ENCODE measurements at regions not wholly inside any gene's neighbourhood (a gene's known extent, or its start where the extent isn't known, plus 50 kb on each side); places are given as distances from the start of the nearest gene placed in this dataset.

- H3K4me3 ChIP-seq (ENCODE audit: low read length) = no peak overlapping the region
- TF ChIP-seq, protein P1, sequence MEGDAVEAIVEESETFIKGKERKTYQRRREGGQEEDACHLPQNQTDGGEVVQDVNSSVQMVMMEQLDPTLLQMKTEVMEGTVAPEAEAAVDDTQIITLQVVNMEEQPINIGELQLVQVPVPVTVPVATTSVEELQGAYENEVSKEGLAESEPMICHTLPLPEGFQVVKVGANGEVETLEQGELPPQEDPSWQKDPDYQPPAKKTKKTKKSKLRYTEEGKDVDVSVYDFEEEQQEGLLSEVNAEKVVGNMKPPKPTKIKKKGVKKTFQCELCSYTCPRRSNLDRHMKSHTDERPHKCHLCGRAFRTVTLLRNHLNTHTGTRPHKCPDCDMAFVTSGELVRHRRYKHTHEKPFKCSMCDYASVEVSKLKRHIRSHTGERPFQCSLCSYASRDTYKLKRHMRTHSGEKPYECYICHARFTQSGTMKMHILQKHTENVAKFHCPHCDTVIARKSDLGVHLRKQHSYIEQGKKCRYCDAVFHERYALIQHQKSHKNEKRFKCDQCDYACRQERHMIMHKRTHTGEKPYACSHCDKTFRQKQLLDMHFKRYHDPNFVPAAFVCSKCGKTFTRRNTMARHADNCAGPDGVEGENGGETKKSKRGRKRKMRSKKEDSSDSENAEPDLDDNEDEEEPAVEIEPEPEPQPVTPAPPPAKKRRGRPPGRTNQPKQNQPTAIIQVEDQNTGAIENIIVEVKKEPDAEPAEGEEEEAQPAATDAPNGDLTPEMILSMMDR (IDR thresholded peaks at IDR 0.05; ENCODE audit: insufficient read depth, low read depth, low read length, missing control alignments) = no peak
- DNase-seq (ENCODE audit: low read depth) = peak; percentile 50
These were observed 65.5 kb upstream of the PRL start for GRCh38 chr6:22362361-22362760.

GRCh38 chr6:22363166-22363713 lies 66.4 kb upstream of the PRL start:
- no peak overlapping the region for H3K4me3 ChIP-seq (ENCODE audit: low read length)
- TF ChIP-seq, protein P1 (IDR thresholded peaks at IDR 0.05; ENCODE audit: insufficient read depth, low read depth, low read length, missing control alignments) = no peak
- DNase-seq (ENCODE audit: low read depth) = peak; percentile 95

DNA sequence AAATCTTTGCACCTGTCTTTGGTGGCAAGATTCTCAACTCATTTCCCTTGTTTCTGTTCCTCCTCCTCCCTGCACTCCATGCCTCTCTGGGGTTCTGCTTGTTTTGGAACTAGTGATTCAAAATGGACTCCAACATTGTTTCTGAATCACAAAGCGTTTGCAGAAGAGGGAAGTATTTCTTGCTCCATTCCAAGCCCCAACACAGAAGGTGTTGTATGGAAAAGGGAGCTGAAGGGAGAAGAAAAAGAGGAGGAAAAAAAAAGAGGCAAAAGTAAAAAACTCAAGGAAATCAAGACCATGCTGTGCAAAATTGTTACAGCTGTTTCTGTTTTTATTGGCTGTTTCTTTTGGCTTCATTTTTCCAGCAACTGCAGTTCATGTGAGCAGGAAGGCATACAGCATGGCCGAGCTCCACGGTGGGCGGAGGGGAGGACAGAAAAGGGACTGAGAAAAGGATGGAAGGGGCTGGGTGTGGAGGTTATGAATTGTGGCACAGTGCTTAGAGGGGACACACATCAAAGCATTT lies 66.9 kb upstream of the PRL start:
- TF ChIP-seq, protein P1 (IDR thresholded peaks at IDR 0.05; ENCODE audit: insufficient read depth, low read depth, low read length, missing control alignments) = no peak
- peak; percentile 10 for DNase-seq (ENCODE audit: low read depth)
- no peak overlapping the region for H3K4me3 ChIP-seq (ENCODE audit: low read length)

DNA sequence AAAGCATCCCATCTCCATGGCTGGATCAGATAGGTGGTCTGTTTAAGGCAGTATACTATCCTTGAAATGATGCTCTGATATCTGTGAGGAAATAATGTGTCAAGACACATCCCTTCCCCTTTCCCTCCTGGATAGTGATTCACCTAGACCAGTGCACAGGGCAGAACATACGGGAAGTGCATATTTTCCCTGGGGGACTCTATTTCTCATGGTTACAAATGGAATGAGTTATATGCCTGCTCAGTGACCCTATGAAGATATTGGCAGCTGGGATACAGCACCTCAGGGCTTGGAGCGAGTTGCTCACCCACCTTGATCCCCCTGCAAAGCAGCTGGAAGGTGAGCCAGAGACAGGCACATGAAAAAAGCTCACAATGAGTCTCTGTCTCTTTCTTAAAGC lies 67.5 kb upstream of the PRL start:
- DNase-seq (ENCODE audit: low read depth) = peak; percentile 95
- no peak overlapping the region for H3K4me3 ChIP-seq (ENCODE audit: low read length)
- TF ChIP-seq, protein P1 (IDR thresholded peaks at IDR 0.05; ENCODE audit: insufficient read depth, low read depth, low read length, missing control alignments) = no peak

GRCh38 chr6:22366214-22366613 lies 69.4 kb upstream of the PRL start:
- TF ChIP-seq, protein P1 (IDR thresholded peaks at IDR 0.05; ENCODE audit: insufficient read depth, low read depth, low read length, missing control alignments) = no peak
- DNase-seq (ENCODE audit: low read depth) = peak; percentile 77
- no peak overlapping the region for H3K4me3 ChIP-seq (ENCODE audit: low read length)

GRCh38 chr6:22367346-22367745 lies 70.5 kb upstream of the PRL start:
- TF ChIP-seq, protein P1 (IDR thresholded peaks at IDR 0.05; ENCODE audit: insufficient read depth, low read depth, low read length, missing control alignments) = no peak
- no peak overlapping the region for H3K4me3 ChIP-seq (ENCODE audit: low read length)
- DNase-seq (ENCODE audit: low read depth) = no peak

DNA sequence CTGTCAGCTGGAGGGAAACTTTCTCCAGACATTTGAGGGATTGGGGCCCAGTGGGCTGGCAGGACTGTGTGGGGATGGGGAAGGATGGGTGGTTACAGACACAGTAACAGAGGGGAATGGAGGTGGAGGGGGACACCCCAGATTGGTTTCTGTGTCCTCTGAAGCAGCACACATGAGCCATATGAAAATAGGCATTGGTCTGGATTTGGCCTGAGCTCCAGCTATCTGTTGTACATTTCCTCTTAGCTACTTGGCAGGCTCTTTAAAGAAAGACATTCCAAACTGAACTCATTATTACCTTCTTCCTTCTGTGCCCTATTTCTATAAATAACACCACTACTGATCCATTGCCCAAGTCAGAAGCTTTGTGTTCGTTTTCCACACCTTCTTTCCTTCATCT lies 72.0 kb upstream of the PRL start:
- DNase-seq (ENCODE audit: low read depth) = no peak
- TF ChIP-seq, protein P1 (IDR thresholded peaks at IDR 0.05; ENCODE audit: insufficient read depth, low read depth, low read length, missing control alignments) = no peak
- no peak overlapping the region for H3K4me3 ChIP-seq (ENCODE audit: low read length)
